ENCODE measurements at regions not wholly inside any gene's neighbourhood (a gene's known extent, or its start where the extent isn't known, plus 50 kb on each side); places are given as distances from the start of the nearest gene placed in this dataset.

DNA sequence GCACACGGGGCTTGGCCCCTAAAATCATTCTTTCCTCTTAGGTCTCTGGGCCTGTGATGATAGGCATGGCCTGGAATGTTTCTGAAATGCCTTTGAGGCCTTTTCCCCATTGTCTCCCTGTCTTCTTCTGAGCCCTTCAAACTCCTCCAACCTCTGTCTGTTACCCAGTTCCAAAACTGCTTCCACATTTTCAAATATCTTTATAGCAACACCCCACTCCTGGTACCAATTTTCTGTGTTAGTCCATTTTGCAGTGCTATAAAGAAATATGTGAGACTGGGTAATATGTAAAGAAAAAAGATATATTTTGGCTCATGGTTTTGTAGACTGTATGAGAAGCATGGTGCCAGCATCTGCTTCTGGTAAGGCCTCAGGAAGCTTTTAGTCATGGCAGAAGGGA, 158.8 kb downstream of the TM2D1 start:
- Histone ChIP-seq H3K27me3 (ENCODE audit: low read length) (no peaks in the 10 kb centered on the region), H3K4me1 (ENCODE audit: insufficient read depth, low read length) (no peaks in the 10 kb centered on the region), H2AFZ (ENCODE audit: low read length) (no peak overlapping the region), H3F3A (ENCODE audit: low read length, unreplicated experiment) (no peaks in the 10 kb centered on the region), H3K4me3 (ENCODE audit: low read length) (no peak overlapping the region), H3K9me3 (ENCODE audit: low read length) (peaks cover 15% of the 10 kb centered on the region; the same call in 1 of the 2 replicates), H3K27ac (ENCODE audit: low read length) (no peak overlapping the region), H3K4me2 (ENCODE audit: low read length) (no peak overlapping the region), H4K20me1 (ENCODE audit: low read length) (no peaks in the 10 kb centered on the region), H3K9me2 (replicated peaks; ENCODE audit: low read length) (no peaks in the 10 kb centered on the region), H3K36me3 (ENCODE audit: low read depth, low read length) (no peaks in the 10 kb centered on the region; the same call in 1 of the 2 replicates), H3K79me2 (ENCODE audit: low read length) (no peaks in the 10 kb centered on the region), H3K9ac (ENCODE audit: low read length) (no peak overlapping the region)
- no peak for ATAC-seq
- intact Hi-C loops (cut with micrococcal nuclease), result no loop called here
- POLR2A ChIA-PET (ENCODE audit: unreplicated experiment), result no interaction called here
- no peak for DNase-seq
- BruUV-seq (replicated peaks), result no TSS peak
- CTCF ChIA-PET, result no interaction called here
- TF ChIP-seq EZH2 (IDR thresholded peaks at IDR 0.05; ENCODE audit: low read length, unreplicated experiment), result no peak
- TF ChIP-seq, protein P1, sequence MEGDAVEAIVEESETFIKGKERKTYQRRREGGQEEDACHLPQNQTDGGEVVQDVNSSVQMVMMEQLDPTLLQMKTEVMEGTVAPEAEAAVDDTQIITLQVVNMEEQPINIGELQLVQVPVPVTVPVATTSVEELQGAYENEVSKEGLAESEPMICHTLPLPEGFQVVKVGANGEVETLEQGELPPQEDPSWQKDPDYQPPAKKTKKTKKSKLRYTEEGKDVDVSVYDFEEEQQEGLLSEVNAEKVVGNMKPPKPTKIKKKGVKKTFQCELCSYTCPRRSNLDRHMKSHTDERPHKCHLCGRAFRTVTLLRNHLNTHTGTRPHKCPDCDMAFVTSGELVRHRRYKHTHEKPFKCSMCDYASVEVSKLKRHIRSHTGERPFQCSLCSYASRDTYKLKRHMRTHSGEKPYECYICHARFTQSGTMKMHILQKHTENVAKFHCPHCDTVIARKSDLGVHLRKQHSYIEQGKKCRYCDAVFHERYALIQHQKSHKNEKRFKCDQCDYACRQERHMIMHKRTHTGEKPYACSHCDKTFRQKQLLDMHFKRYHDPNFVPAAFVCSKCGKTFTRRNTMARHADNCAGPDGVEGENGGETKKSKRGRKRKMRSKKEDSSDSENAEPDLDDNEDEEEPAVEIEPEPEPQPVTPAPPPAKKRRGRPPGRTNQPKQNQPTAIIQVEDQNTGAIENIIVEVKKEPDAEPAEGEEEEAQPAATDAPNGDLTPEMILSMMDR (conservative IDR thresholded peaks at IDR 0.05; ENCODE audit: low read depth, low read length), result no peak
- TF ChIP-seq EZH2phosphoT487 (IDR thresholded peaks at IDR 0.05; ENCODE audit: borderline replicate concordance, low read length), result no peak

DNA sequence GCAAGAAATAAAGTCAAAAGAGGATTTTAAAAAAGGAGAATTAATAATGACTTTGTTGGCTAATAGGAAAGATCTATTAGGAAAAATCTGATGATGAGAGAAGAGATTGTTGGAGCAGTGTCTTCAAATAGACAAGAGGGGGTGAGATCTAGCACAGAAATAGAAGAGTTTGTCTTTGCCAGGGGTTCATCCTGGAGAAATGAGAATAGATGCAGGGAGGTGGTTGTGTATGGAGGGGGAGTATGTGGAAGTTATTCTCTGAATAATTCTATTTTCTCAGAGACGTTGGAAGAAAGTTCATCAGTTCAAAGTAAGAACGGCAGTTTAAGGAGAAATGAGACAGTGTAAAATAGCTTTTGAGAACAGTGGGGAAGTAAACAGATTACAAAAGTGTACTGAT, 161.3 kb downstream of the TM2D1 start:
- no peak overlapping the region for H3K4me2 ChIP-seq (ENCODE audit: low read length)
- intact Hi-C loops (cut with micrococcal nuclease), result no loop called here
- DNase-seq (no peak), ATAC-seq (no peak)
- H3K79me2 ChIP-seq (ENCODE audit: low read length), result no peaks in the 10 kb centered on the region
- ChIA-PET CTCF (no interaction called here), POLR2A (ENCODE audit: unreplicated experiment) (no interaction called here)
- H3K4me3 ChIP-seq (ENCODE audit: low read length), result no peak overlapping the region
- no peaks in the 10 kb centered on the region for H3K4me1 ChIP-seq (ENCODE audit: insufficient read depth, low read length)
- H3K9me2 ChIP-seq (replicated peaks; ENCODE audit: low read length), result no peaks in the 10 kb centered on the region; the same call in 1 of the 2 replicates
- H3K27me3 ChIP-seq (ENCODE audit: low read length), result no peaks in the 10 kb centered on the region
- no peak overlapping the region for H3K27ac ChIP-seq (ENCODE audit: low read length)
- TF ChIP-seq, protein P1 (conservative IDR thresholded peaks at IDR 0.05; ENCODE audit: low read depth, low read length), result no peak
- no peak for TF ChIP-seq EZH2phosphoT487 (IDR thresholded peaks at IDR 0.05; ENCODE audit: borderline replicate concordance, low read length)
- TF ChIP-seq EZH2 (IDR thresholded peaks at IDR 0.05; ENCODE audit: low read length, unreplicated experiment), result no peak
- no peaks in the 10 kb centered on the region for H3F3A ChIP-seq (ENCODE audit: low read length, unreplicated experiment)
- no peak overlapping the region for H3K9ac ChIP-seq (ENCODE audit: low read length)
- H3K36me3 ChIP-seq (ENCODE audit: low read depth, low read length), result no peaks in the 10 kb centered on the region; the same call in 1 of the 2 replicates
- H4K20me1 ChIP-seq (ENCODE audit: low read length), result no peaks in the 10 kb centered on the region
- peaks cover 15% of the 10 kb centered on the region; the same call in 1 of the 2 replicates for H3K9me3 ChIP-seq (ENCODE audit: low read length)
- no TSS peak for BruUV-seq (replicated peaks)
- no peak overlapping the region for H2AFZ ChIP-seq (ENCODE audit: low read length)

DNA sequence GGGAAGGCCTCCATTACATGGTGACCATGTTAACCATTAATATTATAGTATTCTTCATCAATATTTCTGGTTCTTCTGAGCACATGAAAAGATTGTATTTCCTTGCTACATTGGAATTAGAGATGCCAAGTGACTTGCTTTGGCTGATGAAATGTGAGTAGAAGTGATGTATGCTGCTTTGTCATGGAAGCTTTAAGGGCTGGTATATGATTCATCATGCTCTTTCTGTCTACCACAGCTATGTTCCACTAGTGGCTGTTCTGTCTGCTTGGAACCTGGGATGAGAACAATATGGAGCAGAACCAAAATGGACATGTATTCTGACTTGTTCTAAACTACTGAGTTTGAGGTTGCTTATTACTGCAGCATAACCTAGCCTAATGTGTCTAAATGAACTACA, 163.3 kb downstream of the TM2D1 start:
- ChIA-PET POLR2A (ENCODE audit: unreplicated experiment) (no interaction called here), CTCF (no interaction called here)
- Histone ChIP-seq H2AFZ (ENCODE audit: low read length) (no peak overlapping the region), H3K36me3 (ENCODE audit: low read depth, low read length) (no peaks in the 10 kb centered on the region), H3K4me3 (ENCODE audit: low read length) (no peak overlapping the region), H4K20me1 (ENCODE audit: low read length) (no peaks in the 10 kb centered on the region), H3F3A (ENCODE audit: low read length, unreplicated experiment) (no peaks in the 10 kb centered on the region), H3K9me3 (ENCODE audit: low read length) (peaks cover 14% of the 10 kb centered on the region; the same call in 1 of the 2 replicates), H3K4me2 (ENCODE audit: low read length) (no peak overlapping the region), H3K9me2 (replicated peaks; ENCODE audit: low read length) (no peaks in the 10 kb centered on the region; the same call in 1 of the 2 replicates), H3K4me1 (ENCODE audit: insufficient read depth, low read length) (no peaks in the 10 kb centered on the region), H3K27ac (ENCODE audit: low read length) (no peak overlapping the region), H3K27me3 (ENCODE audit: low read length) (no peaks in the 10 kb centered on the region), H3K79me2 (ENCODE audit: low read length) (no peaks in the 10 kb centered on the region), H3K9ac (ENCODE audit: low read length) (no peak overlapping the region)
- no peak; the same call in 1 of the 2 replicates for ATAC-seq
- no TSS peak for BruUV-seq (replicated peaks)
- intact Hi-C loops (cut with micrococcal nuclease), result no loop called here
- peak; percentile 17 for DNase-seq
- TF ChIP-seq EZH2 (IDR thresholded peaks at IDR 0.05; ENCODE audit: low read length, unreplicated experiment) (no peak), EZH2phosphoT487 (IDR thresholded peaks at IDR 0.05; ENCODE audit: borderline replicate concordance, low read length) (no peak)
- TF ChIP-seq, protein P1 (conservative IDR thresholded peaks at IDR 0.05; ENCODE audit: low read depth, low read length), result no peak
